ENCODE measurements at regions not wholly inside any gene's neighbourhood (a gene's known extent, or its start where the extent isn't known, plus 50 kb on each side); places are given as distances from the start of the nearest gene placed in this dataset.
"Not testable (repeated sequence)": the region's sequence is repeated elsewhere in the genome, so short reads cannot be mapped to it uniquely, and the experiment has no call there.

GRCh38 chr6:3918469-3918868 is 69.3 kb downstream of the FAM50B start:
- no peak overlapping the region for H3K27ac ChIP-seq

GRCh38 chr6:3919130-3919628 is 70.0 kb downstream of the FAM50B start:
- no peak for DNase-seq
- Histone ChIP-seq H3K9me3 (no peaks in the 10 kb centered on the region), H3K36me3 (no peaks in the 10 kb centered on the region), H3K4me3 (no peak overlapping the region), H3K27ac (no peak overlapping the region), H3K27me3 (no peaks in the 10 kb centered on the region), H3K4me1 (peaks cover 0 to 4% (median 0%) of the 10 kb centered on the region in 4 donors)
- TF ChIP-seq CTCF (IDR thresholded peaks at IDR 0.05) (no peak), POLR2A (IDR thresholded peaks at IDR 0.05) (no peak)

More at GRCh38 chr6:3918469-3918868, 69.3 kb downstream of the FAM50B start:
- no peaks in the 10 kb centered on the region for H3K36me3 ChIP-seq
- H3K9me3 ChIP-seq = no peaks in the 10 kb centered on the region
- TF ChIP-seq CTCF (IDR thresholded peaks at IDR 0.05) (no peak), POLR2A (IDR thresholded peaks at IDR 0.05) (no peak)
- no peak overlapping the region for H3K4me3 ChIP-seq
- peaks cover 0 to 10% (median 0%) of the 10 kb centered on the region in 4 donors for H3K4me1 ChIP-seq
- no peaks in the 10 kb centered on the region for H3K27me3 ChIP-seq
- DNase-seq = no peak

GRCh38 chr6:3919849-3920248 is 70.7 kb downstream of the FAM50B start:
- H3K27ac ChIP-seq = no peak overlapping the region
- DNase-seq = no peak
- no peaks in the 10 kb centered on the region for H3K27me3 ChIP-seq
- no peak overlapping the region for H3K4me3 ChIP-seq
- no peaks in the 10 kb centered on the region for H3K36me3 ChIP-seq
- TF ChIP-seq POLR2A (IDR thresholded peaks at IDR 0.05) (no peak), CTCF (IDR thresholded peaks at IDR 0.05) (no peak)
- no peaks in the 10 kb centered on the region for H3K4me1 ChIP-seq
- H3K9me3 ChIP-seq = no peaks in the 10 kb centered on the region

GRCh38 chr6:3920321-3920720 is 71.1 kb downstream of the FAM50B start:
- no peaks in the 10 kb centered on the region for H3K4me1 ChIP-seq

GRCh38 chr6:3921663-3922062 is 72.5 kb downstream of the FAM50B start:
- Histone ChIP-seq H3K27me3 (no peaks in the 10 kb centered on the region), H3K4me3 (no peak overlapping the region), H3K36me3 (no peaks in the 10 kb centered on the region), H3K9me3 (no peaks in the 10 kb centered on the region), H3K27ac (no peak overlapping the region), H3K4me1 (no peaks in the 10 kb centered on the region)
- no peak for TF ChIP-seq POLR2A (IDR thresholded peaks at IDR 0.05)
- TF ChIP-seq CTCF (IDR thresholded peaks at IDR 0.05) = no peak
- DNase-seq = no peak

More at GRCh38 chr6:3920321-3920720, 71.1 kb downstream of the FAM50B start:
- DNase-seq = no peak
- Histone ChIP-seq H3K27me3 (no peaks in the 10 kb centered on the region), H3K4me3 (no peak overlapping the region), H3K27ac (no peak overlapping the region), H3K9me3 (no peaks in the 10 kb centered on the region), H3K36me3 (no peaks in the 10 kb centered on the region)
- TF ChIP-seq POLR2A (IDR thresholded peaks at IDR 0.05) (no peak), CTCF (IDR thresholded peaks at IDR 0.05) (no peak)

- H3K4me1 ChIP-seq, H3K9me3 ChIP-seq, H3K36me3 ChIP-seq, H3K27ac ChIP-seq, H3K4me3 ChIP-seq, H3K27me3 ChIP-seq, DNase-seq: not testable (repeated sequence)
These were observed 73.4 kb downstream of the FAM50B start for GRCh38 chr6:3922619-3923018.

GRCh38 chr6:3925223-3926149 is 76.3 kb downstream of the FAM50B start:
- H3K36me3 ChIP-seq = not testable (repeated sequence)

More at GRCh38 chr6:3925223-3926149, 76.3 kb downstream of the FAM50B start:
- H3K27me3 ChIP-seq, H3K4me1 ChIP-seq, H3K9me3 ChIP-seq, DNase-seq, H3K27ac ChIP-seq, H3K4me3 ChIP-seq: not testable (repeated sequence)
